ENCODE measurements at regions not wholly inside any gene's neighbourhood (a gene's known extent, or its start where the extent isn't known, plus 50 kb on each side); places are given as distances from the start of the nearest gene placed in this dataset.

DNA sequence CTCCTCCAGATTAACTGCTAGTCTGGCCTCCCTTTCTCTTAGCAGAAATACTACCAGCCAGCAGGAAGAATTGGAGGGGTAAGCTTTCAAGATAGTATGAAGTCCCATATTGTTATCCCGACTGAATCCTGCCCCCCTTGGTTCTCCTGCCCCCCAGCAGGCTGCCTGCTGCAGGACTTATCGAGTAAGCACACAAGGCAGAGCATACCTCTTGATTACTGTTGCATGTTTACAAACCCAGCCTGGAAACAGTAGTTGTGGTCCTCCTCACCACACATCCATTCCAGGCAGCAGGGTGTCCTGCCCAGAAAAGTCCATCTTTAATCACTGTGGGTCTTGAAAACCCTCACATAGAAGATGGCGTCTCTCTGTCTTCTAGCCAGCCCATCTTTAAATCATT is 66.8 kb upstream of the PPP2R3A start:
- Histone ChIP-seq H3K36me3 (no peaks in the 10 kb centered on the region), H3K27ac (no peak overlapping the region), H3K27me3 (no peaks in the 10 kb centered on the region), H3K4me1 (no peaks in the 10 kb centered on the region), H3K4me3 (no peak overlapping the region), H3K9me3 (no peaks in the 10 kb centered on the region)
- DNase-seq (ENCODE audit: low spot score in 2 of 2) = no peak
- intact Hi-C loops (cut with DNase I) = loop anchor here (5.0 kb wide), 1 partner anchor 1101 kb away; the partner anchor contains the start of gene EPHB1
- TF ChIP-seq, protein P1, sequence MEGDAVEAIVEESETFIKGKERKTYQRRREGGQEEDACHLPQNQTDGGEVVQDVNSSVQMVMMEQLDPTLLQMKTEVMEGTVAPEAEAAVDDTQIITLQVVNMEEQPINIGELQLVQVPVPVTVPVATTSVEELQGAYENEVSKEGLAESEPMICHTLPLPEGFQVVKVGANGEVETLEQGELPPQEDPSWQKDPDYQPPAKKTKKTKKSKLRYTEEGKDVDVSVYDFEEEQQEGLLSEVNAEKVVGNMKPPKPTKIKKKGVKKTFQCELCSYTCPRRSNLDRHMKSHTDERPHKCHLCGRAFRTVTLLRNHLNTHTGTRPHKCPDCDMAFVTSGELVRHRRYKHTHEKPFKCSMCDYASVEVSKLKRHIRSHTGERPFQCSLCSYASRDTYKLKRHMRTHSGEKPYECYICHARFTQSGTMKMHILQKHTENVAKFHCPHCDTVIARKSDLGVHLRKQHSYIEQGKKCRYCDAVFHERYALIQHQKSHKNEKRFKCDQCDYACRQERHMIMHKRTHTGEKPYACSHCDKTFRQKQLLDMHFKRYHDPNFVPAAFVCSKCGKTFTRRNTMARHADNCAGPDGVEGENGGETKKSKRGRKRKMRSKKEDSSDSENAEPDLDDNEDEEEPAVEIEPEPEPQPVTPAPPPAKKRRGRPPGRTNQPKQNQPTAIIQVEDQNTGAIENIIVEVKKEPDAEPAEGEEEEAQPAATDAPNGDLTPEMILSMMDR (IDR thresholded peaks at IDR 0.05) = no peak

GRCh38 chr3:135905058-135905724 is 60.3 kb upstream of the PPP2R3A start:
- no peaks in the 10 kb centered on the region for H3K4me1 ChIP-seq
- TF ChIP-seq, protein P1 (IDR thresholded peaks at IDR 0.05) = no peak
- no peaks in the 10 kb centered on the region for H3K9me3 ChIP-seq
- no peak overlapping the region for H3K27ac ChIP-seq
- no peak for DNase-seq (ENCODE audit: low spot score in 2 of 2)
- intact Hi-C loops (cut with DNase I) = no loop called here
- no peaks in the 10 kb centered on the region for H3K27me3 ChIP-seq
- no peaks in the 10 kb centered on the region for H3K36me3 ChIP-seq
- H3K4me3 ChIP-seq = no peak overlapping the region

GRCh38 chr3:135907422-135908165 is 57.9 kb upstream of the PPP2R3A start:
- no peak for DNase-seq (ENCODE audit: low spot score in 2 of 2)
- Histone ChIP-seq H3K4me1 (no peaks in the 10 kb centered on the region), H3K27ac (no peak overlapping the region), H3K36me3 (no peaks in the 10 kb centered on the region), H3K9me3 (no peaks in the 10 kb centered on the region), H3K27me3 (no peaks in the 10 kb centered on the region), H3K4me3 (no peak overlapping the region)
- TF ChIP-seq, protein P1 (IDR thresholded peaks at IDR 0.05) = no peak
- intact Hi-C loops (cut with DNase I) = no loop called here

- H3K27me3 ChIP-seq = no peaks in the 10 kb centered on the region
- no peak overlapping the region for H3K4me3 ChIP-seq
- H3K27ac ChIP-seq = no peak overlapping the region
- DNase-seq (ENCODE audit: low spot score in 2 of 2) = no peak
- no peaks in the 10 kb centered on the region for H3K36me3 ChIP-seq
- H3K9me3 ChIP-seq = no peaks in the 10 kb centered on the region
- TF ChIP-seq, protein P1 (IDR thresholded peaks at IDR 0.05) = no peak
- intact Hi-C loops (cut with DNase I) = no loop called here
- no peaks in the 10 kb centered on the region for H3K4me1 ChIP-seq
These were observed 57.3 kb upstream of the PPP2R3A start for GRCh38 chr3:135908225-135908624.

- H3K9me3 ChIP-seq = no peaks in the 10 kb centered on the region
- no peak overlapping the region for H3K4me3 ChIP-seq
- no peaks in the 10 kb centered on the region for H3K4me1 ChIP-seq
- no peaks in the 10 kb centered on the region for H3K27me3 ChIP-seq
- H3K36me3 ChIP-seq = no peaks in the 10 kb centered on the region
- TF ChIP-seq, protein P1 (IDR thresholded peaks at IDR 0.05) = no peak
- no peak for DNase-seq (ENCODE audit: low spot score in 2 of 2)
- H3K27ac ChIP-seq = no peak overlapping the region
- intact Hi-C loops (cut with DNase I) = no loop called here
These were observed 56.8 kb upstream of the PPP2R3A start for GRCh38 chr3:135908737-135909136.

All from ascending aorta (tissue), 2 donors.